Caco-2 (cell line): ENCODE measurements at regions not wholly inside any gene's neighbourhood (a gene's known extent, or its start where the extent isn't known, plus 50 kb on each side); places are given as distances from the start of the nearest gene placed in this dataset.
"Not testable (repeated sequence)": the region's sequence is repeated elsewhere in the genome, so short reads cannot be mapped to it uniquely, and the experiment has no call there.

Source experiments
- BruUV-seq: library from RNA; stranded (reverse); fragments of 400-500 nt; replicated peaks from 2 replicates; lab custom pipeline; 2021; lab: Mats Ljungman, UMichigan
- CTCF ChIA-PET: fragments of 300-600 bp; sonication (Branson Sonifier 250); formaldehyde crosslinking; loops from one replicate; lab custom pipeline; 2022; ENCODE audit warnings: antibody characterized with exemption; lab: Charles Lee
- POLR2A ChIA-PET: fragments of 300-600 bp; sonication (Branson Sonifier 250); formaldehyde crosslinking; loops from one replicate; lab custom pipeline; 2022; ENCODE audit warnings: antibody characterized with exemption; lab: Charles Lee
- DNase-seq, 2 experiments: peaks; one replicate each; pipeline versions ENCODE4 v3.0.0 to v3.0.0-alpha.2; 2020 to 2022
- H3K27me3 ChIP-seq: replicated peaks from 2 replicates; pipeline ENCODE4 v1.6.0; 2011; ENCODE audit warnings: low read length; ENCODE audit not compliant: control insufficient read depth, insufficient read depth
- H3K36me3 ChIP-seq: 2 replicates; pipeline ENCODE4 v1.5.1; 2011; ENCODE audit warnings: low read length; ENCODE audit not compliant: control insufficient read depth, insufficient read depth
- H3K4me1 ChIP-seq: fragments of 250-450 bp; sonication (Bioruptor Pico); 2 replicates; pipeline ENCODE4 v1.5.1; 2020; ENCODE audit warnings: mild to moderate bottlenecking
- H3K4me3 ChIP-seq: 2 replicates; pipeline ENCODE4 v1.5.1; 2011; ENCODE audit warnings: low read depth, mild to moderate bottlenecking, control low read depth, low read length
- H3K9me3 ChIP-seq: fragments of 250-450 bp; sonication (Bioruptor Pico); 2 replicates; pipeline ENCODE4 v1.5.1; 2020; ENCODE audit warnings: mild to moderate bottlenecking, moderate library complexity
- H3K27ac Mint-ChIP-seq: one replicate; pipeline ENCODE4 v1.8.0; 2022; ENCODE audit warnings: mixed read lengths; ENCODE audit not compliant: unreplicated experiment
- H3K27me3 Mint-ChIP-seq: one replicate; pipeline ENCODE4 v1.8.0; 2022; ENCODE audit warnings: mixed read lengths; ENCODE audit not compliant: insufficient read depth, unreplicated experiment
- H3K36me3 Mint-ChIP-seq: one replicate; pipeline ENCODE4 v1.8.0; 2022; ENCODE audit warnings: mild to moderate bottlenecking, mixed read lengths; ENCODE audit not compliant: insufficient read depth, unreplicated experiment
- H3K4me1 Mint-ChIP-seq: one replicate; pipeline ENCODE4 v1.8.0; 2022; ENCODE audit warnings: low read depth, mixed read lengths; ENCODE audit not compliant: unreplicated experiment
- H3K4me3 Mint-ChIP-seq: one replicate; pipeline ENCODE4 v1.8.0; 2022; ENCODE audit warnings: mild to moderate bottlenecking, moderate library complexity, mixed read lengths; ENCODE audit not compliant: unreplicated experiment
- H3K9me3 Mint-ChIP-seq: one replicate; pipeline ENCODE4 v1.8.0; 2022; ENCODE audit warnings: mixed read lengths; ENCODE audit not compliant: unreplicated experiment
- CTCF ChIP-seq, 2 experiments: fragments of 200-600 bp in 1 of 2; IDR thresholded peaks; 1 replicate in 1 of 2; 2 replicates in 1 of 2; pipeline versions ENCODE4 v1.5.1 to v1.8.0; 2011 to 2022; ENCODE audit warnings: antibody characterized with exemption in 1 of 2, control low read depth in 1 of 2, inconsistent platforms in 1 of 2, low read depth in 1 of 2, low read length in 1 of 2, mild to moderate bottlenecking in 1 of 2, moderate library complexity in 1 of 2; ENCODE audit not compliant: insufficient read depth in 1 of 2, severe bottlenecking in 1 of 2, unreplicated experiment in 1 of 2
- intact Hi-C: fragments of 100-400 bp; cut with micrococcal nuclease; formaldehyde crosslinking; loops from one replicate; pipeline ENCODE4 v1.10.0; 2022; ENCODE audit not compliant: unreplicated experiment

- no peaks in the 10 kb centered on the region for H3K27me3 Mint-ChIP-seq
- TF ChIP-seq CTCF (IDR thresholded peaks at IDR 0.05; ENCODE audit: insufficient read depth in 1 of 2, low read depth in 1 of 2, low read length in 1 of 2, severe bottlenecking in 1 of 2, unreplicated experiment in 1 of 2) = no peak
- intact Hi-C loops = no loop called here
- H3K4me3 ChIP-seq = no peak overlapping the region
- H3K27ac Mint-ChIP-seq = no peak overlapping the region
- no peak for DNase-seq
- H3K4me1 Mint-ChIP-seq = no peaks in the 10 kb centered on the region
- ChIA-PET POLR2A (no interaction called here), CTCF (no interaction called here)
- H3K4me3 Mint-ChIP-seq = no peak overlapping the region
- H3K4me1 ChIP-seq = no peaks in the 10 kb centered on the region
- H3K27me3 ChIP-seq = no peaks in the 10 kb centered on the region
- BruUV-seq = no TSS peak
- H3K9me3 Mint-ChIP-seq = peaks cover 51% of the 10 kb centered on the region
- no peaks in the 10 kb centered on the region for H3K36me3 ChIP-seq
- no peaks in the 10 kb centered on the region for H3K36me3 Mint-ChIP-seq
- H3K9me3 ChIP-seq = peaks cover 12% of the 10 kb centered on the region
Observed at GRCh38 chr11:38524945-38525344, 1926.9 kb upstream of the RAG2 start.

GRCh38 chr11:38517991-38518390 is 1920.0 kb upstream of the RAG2 start:
- no peak overlapping the region for H3K27ac Mint-ChIP-seq
- intact Hi-C loops = no loop called here
- H3K9me3 ChIP-seq = no peaks in the 10 kb centered on the region
- no peak for TF ChIP-seq CTCF (IDR thresholded peaks at IDR 0.05; ENCODE audit: insufficient read depth in 1 of 2, low read depth in 1 of 2, low read length in 1 of 2, severe bottlenecking in 1 of 2, unreplicated experiment in 1 of 2)
- ChIA-PET CTCF (no interaction called here), POLR2A (no interaction called here)
- no peaks in the 10 kb centered on the region for H3K36me3 ChIP-seq
- no peaks in the 10 kb centered on the region for H3K36me3 Mint-ChIP-seq
- H3K4me1 Mint-ChIP-seq = no peaks in the 10 kb centered on the region
- H3K27me3 Mint-ChIP-seq = no peaks in the 10 kb centered on the region
- no peak overlapping the region for H3K4me3 ChIP-seq
- no TSS peak for BruUV-seq
- no peaks in the 10 kb centered on the region for H3K4me1 ChIP-seq
- no peak overlapping the region for H3K4me3 Mint-ChIP-seq
- DNase-seq = no peak
- H3K9me3 Mint-ChIP-seq = no peaks in the 10 kb centered on the region
- H3K27me3 ChIP-seq = no peaks in the 10 kb centered on the region

- H3K9me3 Mint-ChIP-seq, intact Hi-C loops, H3K4me3 Mint-ChIP-seq, H3K36me3 ChIP-seq, POLR2A ChIA-PET, BruUV-seq, H3K27me3 Mint-ChIP-seq, CTCF ChIA-PET, H3K9me3 ChIP-seq, H3K4me3 ChIP-seq, H3K4me1 Mint-ChIP-seq, H3K4me1 ChIP-seq, H3K36me3 Mint-ChIP-seq, H3K27me3 ChIP-seq, H3K27ac Mint-ChIP-seq, DNase-seq: not testable (repeated sequence)
Observed at GRCh38 chr11:38512830-38513229, 1914.8 kb upstream of the RAG2 start.

GRCh38 chr11:38510041-38510440 is 1912.0 kb upstream of the RAG2 start:
- ChIA-PET POLR2A (no interaction called here), CTCF (no interaction called here)
- Histone ChIP-seq H3K36me3 (no peaks in the 10 kb centered on the region), H3K4me3 (no peak overlapping the region), H3K4me1 (no peaks in the 10 kb centered on the region), H3K9me3 (no peaks in the 10 kb centered on the region), H3K27me3 (no peaks in the 10 kb centered on the region)
- no peak for DNase-seq
- no peaks in the 10 kb centered on the region for H3K36me3 Mint-ChIP-seq
- no TSS peak for BruUV-seq
- H3K9me3 Mint-ChIP-seq = no peaks in the 10 kb centered on the region
- intact Hi-C loops = no loop called here
- H3K27ac Mint-ChIP-seq = no peak overlapping the region
- no peaks in the 10 kb centered on the region for H3K4me1 Mint-ChIP-seq
- H3K4me3 Mint-ChIP-seq = no peak overlapping the region
- H3K27me3 Mint-ChIP-seq = no peaks in the 10 kb centered on the region
- TF ChIP-seq CTCF (IDR thresholded peaks at IDR 0.05; ENCODE audit: insufficient read depth in 1 of 2, low read depth in 1 of 2, low read length in 1 of 2, severe bottlenecking in 1 of 2, unreplicated experiment in 1 of 2) = no peak
